HepG2 (cell line): ENCODE measurements at regions not wholly inside any gene's neighbourhood (a gene's known extent, or its start where the extent isn't known, plus 50 kb on each side); places are given as distances from the start of the nearest gene placed in this dataset.
"Not testable (repeated sequence)": the region's sequence is repeated elsewhere in the genome, so short reads cannot be mapped to it uniquely, and the experiment has no call there.

Source experiments
- ATAC-seq: fragments of 200-7000 bp; cut with Tn5 transposase; 3 replicates; pipeline ENCODE4 v1.9.1; 2020; ENCODE audit warnings: mild to moderate bottlenecking, moderate library complexity
- BruUV-seq: library from RNA; stranded (reverse); fragments of 400-500 nt; replicated peaks from 2 replicates; lab custom pipeline; 2021; lab: Mats Ljungman, UMichigan
- CTCF ChIA-PET: fragments of 300-600 bp; formaldehyde crosslinking; extraction: SDS; loops from one replicate; lab custom pipeline; 2021; ENCODE audit warnings: low total read pairs, inconsistent platforms, low intra/inter-chr PET ratio; lab: Yijun Ruan, JAX
- POLR2A ChIA-PET: fragments of 350-600 bp; sonication (Branson Sonifier 250); formaldehyde crosslinking; loops from one replicate; lab custom pipeline; 2020; ENCODE audit warnings: antibody characterized with exemption, inconsistent platforms; lab: Yijun Ruan, JAX
- DNase-seq: peaks from one replicate; pipeline ENCODE4 v3.0.0-alpha.2; 2015; ENCODE audit warnings: low spot score
- FAIRE-seq: peaks from 3 replicates; lab custom pipeline; 2011; peaks lifted over from hg19 to GRCh38; lab: Jason Lieb, UNC
- H2AFZ ChIP-seq: one replicate; pipeline ENCODE4 v1.6.1; 2011; ENCODE audit warnings: low read length, inconsistent platforms
- H3K27ac ChIP-seq: fragments of 300-600 bp; 3 replicates; pipeline ENCODE4 v1.8.0; 2011; ENCODE audit warnings: mixed run types, mild to moderate bottlenecking, mixed read lengths, low read length, inconsistent platforms; ENCODE audit not compliant: insufficient read depth; ENCODE audit errors: extremely low read length
- H3K27me3 ChIP-seq, 2 experiments: fragments of 200-600 bp in 1 of 2; 2 replicates in 1 of 2; 3 replicates in 1 of 2; pipeline versions ENCODE4 v1.6.0 to v1.8.0; 2011; ENCODE audit warnings: low read length in 2 of 2, mild to moderate bottlenecking in 2 of 2, moderate library complexity in 2 of 2, inconsistent platforms in 1 of 2; ENCODE audit not compliant: insufficient read depth in 2 of 2, control insufficient read depth in 1 of 2
- H3K36me3 ChIP-seq, 2 experiments: fragments of 200-600 bp in 1 of 2; replicated peaks in 1 of 2; 2 replicates in 1 of 2; 3 replicates in 1 of 2; pipeline versions ENCODE4 v1.5.1 to v1.8.0; 2011; ENCODE audit warnings: low read length in 2 of 2, inconsistent platforms in 1 of 2; ENCODE audit not compliant: insufficient read depth in 2 of 2, control insufficient read depth in 1 of 2
- H3K4me1 ChIP-seq: 2 replicates; pipeline ENCODE4 v1.5.1; 2012; ENCODE audit warnings: low read length, inconsistent platforms; ENCODE audit not compliant: insufficient read depth
- H3K4me2 ChIP-seq: 2 replicates; pipeline ENCODE4 v1.6.0; 2011; ENCODE audit warnings: low read depth, low read length, inconsistent platforms
- H3K4me3 ChIP-seq, 3 experiments: fragments of 200-600 bp in 1 of 3; sonication (generic), shearing (Covaris generic) in 1 of 3; replicated peaks in 1 of 3; 2 replicates each; pipeline ENCODE4 v1.5.1; 2011 to 2016; ENCODE audit warnings: low read length in 3 of 3, inconsistent platforms in 2 of 3, low read depth in 2 of 3, mild to moderate bottlenecking in 2 of 3, control low read depth in 1 of 3, mixed read lengths in 1 of 3; ENCODE audit not compliant: insufficient read depth in 1 of 3
- H3K79me2 ChIP-seq: one replicate; pipeline ENCODE4 v1.6.1; 2011; ENCODE audit warnings: low read length, inconsistent platforms; ENCODE audit not compliant: insufficient read depth
- H3K9ac ChIP-seq: 2 replicates; pipeline ENCODE4 v1.6.0; 2011; ENCODE audit warnings: mild to moderate bottlenecking, low read depth, low read length, inconsistent platforms; ENCODE audit not compliant: insufficient read depth
- H3K9me3 ChIP-seq: 2 replicates; pipeline ENCODE4 v1.5.1; 2012; ENCODE audit warnings: mild to moderate bottlenecking, low read length
- H4K20me1 ChIP-seq: 2 replicates; pipeline ENCODE4 v1.6.0; 2011; ENCODE audit warnings: inconsistent platforms, mild to moderate bottlenecking, low read length, moderate library complexity; ENCODE audit not compliant: insufficient read depth
- ARID3A ChIP-seq: IDR thresholded peaks from 2 replicates; pipeline ENCODE4 v1.6.1; 2012; ENCODE audit warnings: low read depth, low read length, improper control_type of control experiment
- BRCA1 ChIP-seq: sonication (generic); formaldehyde crosslinking; IDR thresholded peaks from 2 replicates; pipeline ENCODE4 v1.4.0; 2020; ENCODE audit warnings: missing genetic modification reagents
- CHD2 ChIP-seq: IDR thresholded peaks from 2 replicates; pipeline ENCODE4 v1.6.1; 2011; ENCODE audit warnings: low read depth, low read length, improper control_type of control experiment
- FOXA1 ChIP-seq, 2 experiments: fragments of 450-650 bp in 1 of 2; sonication (generic) in 1 of 2; formaldehyde crosslinking in 1 of 2; IDR thresholded peaks; 2 replicates each; pipeline versions ENCODE4 v1.4.0 to v1.6.1; 2016 to 2020; ENCODE audit warnings: missing genetic modification reagents in 1 of 2
- NBN ChIP-seq: fragments of 450-650 bp; conservative IDR thresholded peaks from 2 replicates; pipeline ENCODE4 v1.6.1; 2017
- RARA ChIP-seq: IDR thresholded peaks from 2 replicates; pipeline ENCODE4 v1.6.1; 2016; ENCODE audit warnings: missing genetic modification reagents, missing compliant biosample characterization
- REL ChIP-seq: sonication (generic); formaldehyde crosslinking; conservative IDR thresholded peaks from 2 replicates; pipeline ENCODE4 v1.8.0; 2022; ENCODE audit warnings: mild to moderate bottlenecking, missing genetic modification reagents, moderate library complexity
- SOX13 ChIP-seq, 3 experiments: fragments of 450-650 bp in 1 of 3; sonication (generic) in 1 of 3; formaldehyde crosslinking in 1 of 3; IDR thresholded peaks in 2 of 3; conservative IDR thresholded peaks in 1 of 3; 2 replicates each; pipeline versions ENCODE4 v1.5.0 to v1.6.1; 2016 to 2020; ENCODE audit warnings: antibody characterized with exemption in 1 of 3, mild to moderate bottlenecking in 1 of 3, missing compliant biosample characterization in 1 of 3, missing genetic modification reagents in 1 of 3, moderate library complexity in 1 of 3
- SOX5 ChIP-seq: IDR thresholded peaks from 2 replicates; pipeline ENCODE4 v1.6.1; 2016; ENCODE audit warnings: borderline replicate concordance
- ZNF33A ChIP-seq: sonication (generic); formaldehyde crosslinking; IDR thresholded peaks from 2 replicates; pipeline ENCODE4 v1.5.1; 2020; ENCODE audit warnings: missing genetic modification reagents, mild to moderate bottlenecking, moderate library complexity, borderline replicate concordance
- ZNF644 ChIP-seq: IDR thresholded peaks from 2 replicates; pipeline ENCODE4 v1.6.1; 2016; ENCODE audit warnings: low read depth
- WGBS: methylation state at CpG from one replicate; pipeline ENCODE4 v1.1.6; 2017; ENCODE audit warnings: low lambda C conversion rate; 5-methylcytosine and 5-hydroxymethylcytosine counted together
- in situ Hi-C: cut with HindIII; loops from 2 replicates; pipeline ENCODE4 v1.10.0; 2017; ENCODE audit warnings: low pct_unique_long_range_greater_than_20kb; ENCODE audit not compliant: extremely low pct_ligation_motif_present
- intact Hi-C: fragments of 100-400 bp; cut with micrococcal nuclease; formaldehyde crosslinking; loops from one replicate; pipeline ENCODE4 v1.10.0; 2022; ENCODE audit not compliant: unreplicated experiment

- H3K4me1 ChIP-seq = peaks cover 31% of the 10 kb centered on the region
- H3K4me3 ChIP-seq; in situ Hi-C loops; H4K20me1 ChIP-seq; H3K27me3 ChIP-seq; H3K27ac ChIP-seq; H3K36me3 ChIP-seq; H3K9ac ChIP-seq; H3K9me3 ChIP-seq; POLR2A ChIA-PET; H2AFZ ChIP-seq; FAIRE-seq; intact Hi-C loops; H3K79me2 ChIP-seq; CTCF ChIA-PET; BruUV-seq; TF ChIP-seq SOX13, FOXA1 (IDR thresholded peaks at IDR 0.05): not testable (repeated sequence)
- DNase-seq (peak; percentile 21), ATAC-seq (peak; percentile 66)
- WGBS = 7% methylated on average over 3 of the region's 3 CpGs
- peak overlapping the region; percentile 16; the same call in 1 of the 2 replicates for H3K4me2 ChIP-seq
- 0 out of 2 replicates have a peak, but pooled peaks have one; percentile 14 for TF ChIP-seq ZNF644 (CRISPR knock-in tag)
- peak; percentile 53; the same call in 1 of the 2 replicates for TF ChIP-seq RARA (CRISPR knock-in tag)
- peak in 1 of 2 experiments; percentile 64; a peak in 2 of 4 replicates for TF ChIP-seq SOX13 (CRISPR knock-in tag; conservative IDR thresholded peaks at IDR 0.05 in 1 of 2, IDR thresholded peaks at IDR 0.05 in 1 of 2)
- peak; percentile 40; the same call in 1 of the 2 replicates for TF ChIP-seq SOX5 (CRISPR knock-in tag)
- 0 out of 2 replicates have a peak, but pooled peaks have one; percentile 9 for TF ChIP-seq FOXA1 (CRISPR knock-in tag; IDR thresholded peaks at IDR 0.05)
Observed at GRCh38 chr19:27814274-27814673, 1398.7 kb downstream of the UQCRFS1 start.

- 95% methylated on average over 15 of the region's 17 CpGs for WGBS
- H3K79me2 ChIP-seq = no peaks in the 10 kb centered on the region
- in situ Hi-C loops = no loop called here
- no peaks in the 10 kb centered on the region for H3K27me3 ChIP-seq
- no peak for TF ChIP-seq BRCA1 (CRISPR knock-in tag)
- TF ChIP-seq REL = no peak
- no peak for TF ChIP-seq CHD2
- TF ChIP-seq ZNF33A (CRISPR knock-in tag) = no peak
- TF ChIP-seq ARID3A = no peak
- TF ChIP-seq NBN = no peak
- no peak overlapping the region for H3K9ac ChIP-seq
- no peaks in the 10 kb centered on the region for H3K9me3 ChIP-seq
- H3K36me3 ChIP-seq = no peaks in the 10 kb centered on the region; a peak in 1 of 5 replicates
- H3K4me2 ChIP-seq = no peak overlapping the region
- ATAC-seq = no peak
- H2AFZ ChIP-seq = no peak overlapping the region
- intact Hi-C loops = no loop called here
- ChIA-PET CTCF (no interaction called here), POLR2A (no interaction called here)
- no peaks in the 10 kb centered on the region for H4K20me1 ChIP-seq
- no peak overlapping the region for H3K4me3 ChIP-seq
- FAIRE-seq = no peak
- H3K27ac ChIP-seq = no peak overlapping the region
- H3K4me1 ChIP-seq = no peaks in the 10 kb centered on the region
- no peak for DNase-seq
- no TSS peak for BruUV-seq
Observed at GRCh38 chr19:27806471-27807070, 1406.4 kb downstream of the UQCRFS1 start.
